ENCODE measurements at regions not wholly inside any gene's neighbourhood (a gene's known extent, or its start where the extent isn't known, plus 50 kb on each side); places are given as distances from the start of the nearest gene placed in this dataset.

- DNase-seq, result no peak
These were observed 93.2 kb downstream of the PTCSC3 start for GRCh38 chr14:36083317-36083716.

- no peak for DNase-seq
These were observed 98.4 kb downstream of the PTCSC3 start for GRCh38 chr14:36078080-36078479.

- DNase-seq, result no peak
These were observed 100.3 kb downstream of the PTCSC3 start for GRCh38 chr14:36076197-36076596.

GRCh38 chr14:36075203-36075602 is 101.3 kb downstream of the PTCSC3 start:
- no peak for DNase-seq

- DNase-seq, result no peak
These were observed 105.8 kb downstream of the PTCSC3 start for GRCh38 chr14:36070720-36071043.

GRCh38 chr14:36070031-36070719 is 106.3 kb downstream of the PTCSC3 start:
- peak; percentile 62 for DNase-seq

- DNase-seq, result no peak
These were observed 107.0 kb downstream of the PTCSC3 start for GRCh38 chr14:36069535-36069900.

GRCh38 chr14:36068777-36069534 is 107.6 kb downstream of the PTCSC3 start:
- no peak for DNase-seq

GRCh38 chr14:36067428-36068187 is 108.9 kb downstream of the PTCSC3 start:
- no peak for DNase-seq

GRCh38 chr14:36066636-36067035 is 109.9 kb downstream of the PTCSC3 start:
- no peak for DNase-seq

- no peak for DNase-seq
These were observed 110.7 kb downstream of the PTCSC3 start for GRCh38 chr14:36065831-36066230.

GRCh38 chr14:36059531-36059930 is 117.0 kb downstream of the PTCSC3 start:
- DNase-seq, result no peak

GRCh38 chr14:36057452-36058116 is 118.9 kb downstream of the PTCSC3 start:
- DNase-seq, result peak; percentile 40

GRCh38 chr14:36056845-36057244 is 119.7 kb downstream of the PTCSC3 start:
- DNase-seq, result no peak

- no peak for DNase-seq
These were observed 120.8 kb downstream of the PTCSC3 start for GRCh38 chr14:36055681-36056225.

GRCh38 chr14:36055052-36055378 is 121.5 kb downstream of the PTCSC3 start:
- no peak for DNase-seq

GRCh38 chr14:36054353-36055051 is 122.0 kb downstream of the PTCSC3 start:
- no peak for DNase-seq

GRCh38 chr14:36052681-36053080 is 123.8 kb downstream of the PTCSC3 start:
- no peak for DNase-seq

- DNase-seq, result no peak
These were observed 124.5 kb downstream of the PTCSC3 start for GRCh38 chr14:36052063-36052462.

- DNase-seq, result no peak
These were observed 127.9 kb downstream of the PTCSC3 start for GRCh38 chr14:36048667-36049066.

GRCh38 chr14:36047912-36048311 is 128.6 kb downstream of the PTCSC3 start:
- no peak for DNase-seq

GRCh38 chr14:36035675-36036074 is 140.8 kb downstream of the PTCSC3 start:
- no peak for DNase-seq

Data from renal pelvis (tissue), 1 donor.